ENCODE measurements at regions not wholly inside any gene's neighbourhood (a gene's known extent, or its start where the extent isn't known, plus 50 kb on each side); places are given as distances from the start of the nearest gene placed in this dataset.
A peak's percentile ranks its signal among the peaks of the same experiment; 100 is the strongest.

GRCh38 chr5:148708854-148709253 is 54.5 kb upstream of the HTR4 start:
- DNase-seq, result peak in 1 of 3 donors; percentile 7

GRCh38 chr5:148711961-148712360 is 57.6 kb upstream of the HTR4 start:
- DNase-seq, result no peak
- no peak overlapping the region for H3K4me3 ChIP-seq (ENCODE audit: control insufficient read depth in 1 of 7, extremely low read depth in 1 of 7, insufficient read depth in 4 of 7, low read depth in 2 of 7, low read length in 6 of 7)
- no peaks in the 10 kb centered on the region for H3K36me3 ChIP-seq (ENCODE audit: control insufficient read depth in 4 of 4, insufficient read depth in 4 of 4, low read length in 3 of 4)
- H3K9me3 ChIP-seq (ENCODE audit: control extremely low read depth in 1 of 5, control insufficient read depth in 4 of 5, insufficient read depth in 2 of 5, low read depth in 1 of 5, low read length in 4 of 5), result peaks cover 0 to 5% (median 0%) of the 10 kb centered on the region in 5 experiments
- peaks cover 0 to 2% (median 0%) of the 10 kb centered on the region in 5 experiments for H3K27me3 ChIP-seq (replicated peaks in 2 of 5; ENCODE audit: control insufficient read depth in 4 of 5, insufficient read depth in 5 of 5, low read length in 4 of 5)
- no peaks in the 10 kb centered on the region for H3K4me1 ChIP-seq (ENCODE audit: control extremely low read depth in 1 of 4, control insufficient read depth in 4 of 4, insufficient read depth in 4 of 4, low read length in 3 of 4)
- POLR2A ChIA-PET, result no interaction called here
- CTCF ChIA-PET, result interaction anchor here (1.0 kb wide), 1 partner anchor 19 kb away, joined by 3 read pairs; no protein-coding TSS in a partner anchor
- whole genome bisulfite sequencing (ENCODE audit: insufficient coverage), result 92% methylated on average over 2 of the region's 3 CpGs
- H3K27ac ChIP-seq (ENCODE audit: insufficient read depth in 1 of 2, low read depth in 1 of 2, low read length in 2 of 2, poor library complexity in 1 of 2, severe bottlenecking in 2 of 2), result no peak overlapping the region

More at GRCh38 chr5:148708854-148709253, 54.5 kb upstream of the HTR4 start:
- whole genome bisulfite sequencing (ENCODE audit: insufficient coverage), result no CpG with 5 or more reads among the region's 1 CpG
- no peak overlapping the region for H3K27ac ChIP-seq (ENCODE audit: insufficient read depth in 1 of 2, low read depth in 1 of 2, low read length in 2 of 2, poor library complexity in 1 of 2, severe bottlenecking in 2 of 2)
- no peaks in the 10 kb centered on the region for H3K4me1 ChIP-seq (ENCODE audit: control extremely low read depth in 1 of 4, control insufficient read depth in 4 of 4, insufficient read depth in 4 of 4, low read length in 3 of 4)
- no peak overlapping the region for H3K4me3 ChIP-seq (ENCODE audit: control insufficient read depth in 1 of 7, extremely low read depth in 1 of 7, insufficient read depth in 4 of 7, low read depth in 2 of 7, low read length in 6 of 7)
- peaks cover 0 to 2% (median 0%) of the 10 kb centered on the region in 5 experiments for H3K27me3 ChIP-seq (replicated peaks in 2 of 5; ENCODE audit: control insufficient read depth in 4 of 5, insufficient read depth in 5 of 5, low read length in 4 of 5)
- ChIA-PET CTCF (no interaction called here), POLR2A (no interaction called here)
- H3K36me3 ChIP-seq (ENCODE audit: control insufficient read depth in 4 of 4, insufficient read depth in 4 of 4, low read length in 3 of 4), result no peaks in the 10 kb centered on the region
- H3K9me3 ChIP-seq (ENCODE audit: control extremely low read depth in 1 of 5, control insufficient read depth in 4 of 5, insufficient read depth in 2 of 5, low read depth in 1 of 5, low read length in 4 of 5), result no peaks in the 10 kb centered on the region

DNA sequence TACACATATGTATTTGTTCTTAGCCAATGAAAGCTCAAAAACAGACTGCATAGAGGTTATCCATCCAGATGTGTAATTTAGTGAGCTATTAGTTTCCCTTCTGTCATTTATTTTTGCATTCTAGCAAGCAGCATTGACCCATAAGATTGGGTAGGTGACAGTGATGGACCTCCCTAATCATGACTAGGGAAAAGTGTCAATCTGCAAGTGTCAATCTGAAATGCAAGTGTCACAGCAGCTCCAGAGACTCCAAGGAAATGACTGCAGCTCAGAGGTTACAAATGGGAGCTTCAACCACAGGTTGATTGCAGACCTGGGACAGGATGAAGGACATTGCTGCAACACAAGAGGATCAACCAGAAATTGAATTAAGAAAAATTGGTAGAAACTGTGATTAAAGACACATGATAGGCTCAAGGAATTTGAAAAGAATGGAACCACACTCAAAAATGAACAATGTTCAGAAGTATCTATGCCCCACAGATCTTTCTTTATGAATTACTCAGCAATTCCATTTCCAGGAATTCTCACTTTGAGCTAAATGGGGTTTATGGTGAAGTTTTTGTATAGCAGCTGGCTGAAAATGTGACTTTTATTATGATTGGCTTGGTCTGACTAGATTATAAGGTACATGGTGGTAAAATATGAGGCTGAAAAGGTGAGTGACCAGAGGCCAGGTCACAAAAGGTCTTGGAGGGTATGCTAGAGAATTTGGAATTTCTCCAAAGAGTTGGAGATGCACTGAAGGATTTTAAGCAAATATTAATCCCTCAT is 59.6 kb upstream of the HTR4 start:
- ChIA-PET POLR2A (no interaction called here), CTCF (no interaction called here)
- Histone ChIP-seq H3K4me1 (ENCODE audit: control extremely low read depth in 1 of 4, control insufficient read depth in 4 of 4, insufficient read depth in 4 of 4, low read length in 3 of 4) (no peaks in the 10 kb centered on the region), H3K36me3 (ENCODE audit: control insufficient read depth in 4 of 4, insufficient read depth in 4 of 4, low read length in 3 of 4) (no peaks in the 10 kb centered on the region), H3K27ac (ENCODE audit: insufficient read depth in 1 of 2, low read depth in 1 of 2, low read length in 2 of 2, poor library complexity in 1 of 2, severe bottlenecking in 2 of 2) (no peak overlapping the region), H3K4me3 (ENCODE audit: control insufficient read depth in 1 of 7, extremely low read depth in 1 of 7, insufficient read depth in 4 of 7, low read depth in 2 of 7, low read length in 6 of 7) (no peak overlapping the region), H3K27me3 (replicated peaks in 2 of 5; ENCODE audit: control insufficient read depth in 4 of 5, insufficient read depth in 5 of 5, low read length in 4 of 5) (peaks cover 0 to 2% (median 0%) of the 10 kb centered on the region in 5 experiments), H3K9me3 (ENCODE audit: control extremely low read depth in 1 of 5, control insufficient read depth in 4 of 5, insufficient read depth in 2 of 5, low read depth in 1 of 5, low read length in 4 of 5) (peaks cover 0 to 5% (median 0%) of the 10 kb centered on the region in 5 experiments)
- no peak for DNase-seq

DNA sequence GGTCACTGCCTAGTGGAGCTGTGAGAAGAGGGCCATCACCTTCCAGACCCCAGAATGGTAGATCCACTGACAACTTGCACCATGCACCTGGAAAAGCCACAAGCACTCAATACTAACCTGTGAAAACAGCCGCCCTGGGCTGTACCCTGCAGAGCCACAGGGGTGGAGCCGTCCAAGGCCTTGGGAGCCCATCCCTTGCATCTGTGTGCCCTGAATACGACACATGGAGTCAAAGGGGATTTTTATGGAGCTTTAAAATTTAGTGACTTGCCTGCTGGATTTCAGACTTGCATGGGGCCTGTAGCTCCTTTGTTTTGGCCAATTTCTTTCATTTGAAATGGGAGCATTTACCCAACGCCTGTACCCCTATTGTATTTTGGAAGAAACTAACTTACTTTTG is 62.4 kb upstream of the HTR4 start:
- CTCF ChIA-PET, result no interaction called here

GRCh38 chr5:148717668-148718067 is 63.3 kb upstream of the HTR4 start:
- ChIA-PET POLR2A (no interaction called here), CTCF (interaction anchor here (1.5 kb wide), 1 partner anchor 13 kb away, joined by 3 read pairs; no protein-coding TSS in a partner anchor)
- 100% methylated on average over 2 of the region's 3 CpGs for WGBS (ENCODE audit: insufficient coverage)
- no peaks in the 10 kb centered on the region for H3K4me1 ChIP-seq (ENCODE audit: control extremely low read depth in 1 of 4, control insufficient read depth in 4 of 4, insufficient read depth in 4 of 4, low read length in 3 of 4)
- peaks cover 0 to 6% (median 0%) of the 10 kb centered on the region in 5 experiments for H3K27me3 ChIP-seq (replicated peaks in 2 of 5; ENCODE audit: control insufficient read depth in 4 of 5, insufficient read depth in 5 of 5, low read length in 4 of 5)
- DNase-seq, result no peak
- peaks cover 0 to 5% (median 0%) of the 10 kb centered on the region in 5 experiments for H3K9me3 ChIP-seq (ENCODE audit: control extremely low read depth in 1 of 5, control insufficient read depth in 4 of 5, insufficient read depth in 2 of 5, low read depth in 1 of 5, low read length in 4 of 5)
- no peaks in the 10 kb centered on the region for H3K36me3 ChIP-seq (ENCODE audit: control insufficient read depth in 4 of 4, insufficient read depth in 4 of 4, low read length in 3 of 4)
- H3K27ac ChIP-seq (ENCODE audit: insufficient read depth in 1 of 2, low read depth in 1 of 2, low read length in 2 of 2, poor library complexity in 1 of 2, severe bottlenecking in 2 of 2), result no peak overlapping the region
- H3K4me3 ChIP-seq (ENCODE audit: control insufficient read depth in 1 of 7, extremely low read depth in 1 of 7, insufficient read depth in 4 of 7, low read depth in 2 of 7, low read length in 6 of 7), result no peak overlapping the region

More for the DNA sequence above, 62.4 kb upstream of the HTR4 start:
- Histone ChIP-seq H3K4me1 (ENCODE audit: control extremely low read depth in 1 of 4, control insufficient read depth in 4 of 4, insufficient read depth in 4 of 4, low read length in 3 of 4) (no peaks in the 10 kb centered on the region), H3K27ac (ENCODE audit: insufficient read depth in 1 of 2, low read depth in 1 of 2, low read length in 2 of 2, poor library complexity in 1 of 2, severe bottlenecking in 2 of 2) (no peak overlapping the region), H3K4me3 (ENCODE audit: control insufficient read depth in 1 of 7, extremely low read depth in 1 of 7, insufficient read depth in 4 of 7, low read depth in 2 of 7, low read length in 6 of 7) (no peak overlapping the region), H3K27me3 (replicated peaks in 2 of 5; ENCODE audit: control insufficient read depth in 4 of 5, insufficient read depth in 5 of 5, low read length in 4 of 5) (peaks cover 0 to 6% (median 0%) of the 10 kb centered on the region in 5 experiments), H3K36me3 (ENCODE audit: control insufficient read depth in 4 of 4, insufficient read depth in 4 of 4, low read length in 3 of 4) (no peaks in the 10 kb centered on the region), H3K9me3 (ENCODE audit: control extremely low read depth in 1 of 5, control insufficient read depth in 4 of 5, insufficient read depth in 2 of 5, low read depth in 1 of 5, low read length in 4 of 5) (peaks cover 0 to 5% (median 0%) of the 10 kb centered on the region in 5 experiments)
- no peak for DNase-seq
- WGBS (ENCODE audit: insufficient coverage), result 100% methylated on average over 3 of the region's 4 CpGs
- POLR2A ChIA-PET, result no interaction called here

DNA sequence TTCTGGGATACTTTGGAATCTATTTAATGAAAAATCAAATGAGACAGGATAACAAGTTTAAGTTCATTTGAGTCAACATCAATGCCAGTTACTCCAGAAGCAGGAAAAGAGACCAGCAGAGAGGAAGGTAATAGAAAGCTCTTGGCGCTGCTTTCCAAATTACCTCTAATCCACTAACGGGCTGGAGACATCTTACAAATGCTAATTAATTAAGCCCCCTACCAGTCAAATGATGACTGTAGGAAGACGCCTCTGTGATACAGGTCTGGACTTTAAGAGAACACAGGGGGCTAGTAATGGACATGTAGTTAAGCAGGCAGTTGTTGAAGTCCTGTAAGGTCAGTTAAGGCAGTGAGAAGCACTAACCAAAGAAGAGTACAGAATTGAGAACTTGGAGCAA is 65.3 kb upstream of the HTR4 start:
- Histone ChIP-seq H3K4me1 (ENCODE audit: control extremely low read depth in 1 of 4, control insufficient read depth in 4 of 4, insufficient read depth in 4 of 4, low read length in 3 of 4) (no peaks in the 10 kb centered on the region), H3K9me3 (ENCODE audit: control extremely low read depth in 1 of 5, control insufficient read depth in 4 of 5, insufficient read depth in 2 of 5, low read depth in 1 of 5, low read length in 4 of 5) (peaks cover 0 to 5% (median 0%) of the 10 kb centered on the region in 5 experiments), H3K27ac (ENCODE audit: insufficient read depth in 1 of 2, low read depth in 1 of 2, low read length in 2 of 2, poor library complexity in 1 of 2, severe bottlenecking in 2 of 2) (no peak overlapping the region), H3K27me3 (replicated peaks in 2 of 5; ENCODE audit: control insufficient read depth in 4 of 5, insufficient read depth in 5 of 5, low read length in 4 of 5) (peaks cover 0 to 9% (median 0%) of the 10 kb centered on the region in 5 experiments), H3K36me3 (ENCODE audit: control insufficient read depth in 4 of 4, insufficient read depth in 4 of 4, low read length in 3 of 4) (no peaks in the 10 kb centered on the region), H3K4me3 (ENCODE audit: control insufficient read depth in 1 of 7, extremely low read depth in 1 of 7, insufficient read depth in 4 of 7, low read depth in 2 of 7, low read length in 6 of 7) (no peak overlapping the region)
- WGBS (ENCODE audit: insufficient coverage), result 100% methylated on average over 1 of the region's 3 CpGs
- CTCF ChIA-PET, result no interaction called here
- POLR2A ChIA-PET, result no interaction called here
- DNase-seq, result no peak

DNA sequence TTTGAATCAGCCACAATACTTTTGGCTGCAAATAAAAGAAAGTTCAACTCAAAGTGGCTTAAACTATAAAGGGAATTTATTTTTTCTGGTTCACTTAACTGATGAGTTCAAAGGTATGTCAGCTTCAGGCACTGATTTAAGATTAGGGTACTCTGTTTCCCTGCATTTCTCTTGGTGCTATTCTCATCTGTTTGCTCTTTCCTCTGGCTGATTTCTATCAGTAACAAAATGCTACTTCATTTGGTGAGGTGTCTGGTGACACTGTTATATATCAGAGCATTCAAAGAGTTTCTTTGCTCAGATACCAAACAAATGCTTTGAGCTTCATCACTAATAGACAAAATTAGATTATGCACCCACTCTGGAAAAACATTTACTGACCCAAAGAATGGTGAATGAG is 65.9 kb upstream of the HTR4 start:
- CTCF ChIA-PET, result interaction anchor here (2.7 kb wide), 1 partner anchor 11 kb away, joined by 8 read pairs; no protein-coding TSS in a partner anchor
- H3K36me3 ChIP-seq (ENCODE audit: control insufficient read depth in 4 of 4, insufficient read depth in 4 of 4, low read length in 3 of 4), result no peaks in the 10 kb centered on the region
- no peak overlapping the region for H3K27ac ChIP-seq (ENCODE audit: insufficient read depth in 1 of 2, low read depth in 1 of 2, low read length in 2 of 2, poor library complexity in 1 of 2, severe bottlenecking in 2 of 2)
- peaks cover 0 to 5% (median 0%) of the 10 kb centered on the region in 5 experiments for H3K9me3 ChIP-seq (ENCODE audit: control extremely low read depth in 1 of 5, control insufficient read depth in 4 of 5, insufficient read depth in 2 of 5, low read depth in 1 of 5, low read length in 4 of 5)
- POLR2A ChIA-PET, result no interaction called here
- peaks cover 0 to 9% (median 0%) of the 10 kb centered on the region in 5 experiments for H3K27me3 ChIP-seq (replicated peaks in 2 of 5; ENCODE audit: control insufficient read depth in 4 of 5, insufficient read depth in 5 of 5, low read length in 4 of 5)
- no peaks in the 10 kb centered on the region for H3K4me1 ChIP-seq (ENCODE audit: control extremely low read depth in 1 of 4, control insufficient read depth in 4 of 4, insufficient read depth in 4 of 4, low read length in 3 of 4)
- H3K4me3 ChIP-seq (ENCODE audit: control insufficient read depth in 1 of 7, extremely low read depth in 1 of 7, insufficient read depth in 4 of 7, low read depth in 2 of 7, low read length in 6 of 7), result no peak overlapping the region
- no peak for DNase-seq

Data from common myeloid progenitor, CD34-positive (primary cell).